ENCODE measurements at regions not wholly inside any gene's neighbourhood (a gene's known extent, or its start where the extent isn't known, plus 50 kb on each side); places are given as distances from the start of the nearest gene placed in this dataset.

- no peak for TF ChIP-seq POLR2AphosphoS5 (IDR thresholded peaks at IDR 0.05; ENCODE audit: low read depth, low read length)
- TF ChIP-seq TAF1 (IDR thresholded peaks at IDR 0.05; ENCODE audit: borderline replicate concordance, insufficient read depth, low read length), result no peak
- no peak for TF ChIP-seq FOXP2 (optimal IDR thresholded peaks at IDR 0.05; ENCODE audit: borderline replicate concordance, extremely low read depth, extremely low read length, insufficient read depth)
These were observed 56.1 kb downstream of the MRPL57 start for GRCh38 chr13:21232599-21232998.

DNA sequence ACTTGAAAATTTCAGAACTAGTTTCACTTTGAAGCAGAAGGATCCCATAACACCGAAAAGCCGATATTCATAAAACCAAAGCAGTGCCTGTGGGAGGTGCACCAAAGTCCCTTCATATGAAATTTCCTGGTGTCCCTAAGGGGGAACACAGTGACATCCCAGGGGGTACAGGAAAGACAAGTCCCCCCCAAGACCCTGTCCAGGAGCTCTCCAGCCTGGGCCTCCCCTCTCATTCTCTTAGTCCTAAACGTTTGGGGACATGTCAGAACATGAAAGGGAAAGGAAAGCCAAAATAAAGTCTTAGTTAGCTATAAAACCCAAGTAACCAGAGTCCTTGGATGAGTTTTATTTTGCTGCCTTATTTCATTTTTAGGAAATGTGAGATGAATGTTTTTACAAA lies 56.6 kb downstream of the MRPL57 start:
- TF ChIP-seq POLR2AphosphoS5 (IDR thresholded peaks at IDR 0.05; ENCODE audit: low read depth, low read length), result no peak
- no peak for TF ChIP-seq REST (IDR thresholded peaks at IDR 0.05; ENCODE audit: insufficient read depth in 1 of 2, low read depth in 2 of 2, low read length in 2 of 2)
- TF ChIP-seq TAF1 (IDR thresholded peaks at IDR 0.05; ENCODE audit: borderline replicate concordance, insufficient read depth, low read length), result no peak
- no peak for TF ChIP-seq SIN3A (IDR thresholded peaks at IDR 0.05; ENCODE audit: borderline replicate concordance, insufficient read depth, low read length)
- TF ChIP-seq FOXP2 (optimal IDR thresholded peaks at IDR 0.05; ENCODE audit: borderline replicate concordance, extremely low read depth, extremely low read length, insufficient read depth), result no peak

GRCh38 chr13:21234526-21234925 lies 58.1 kb downstream of the MRPL57 start:
- no peak for TF ChIP-seq TAF1 (IDR thresholded peaks at IDR 0.05; ENCODE audit: borderline replicate concordance, insufficient read depth, low read length)
- no peak for TF ChIP-seq FOXP2 (optimal IDR thresholded peaks at IDR 0.05; ENCODE audit: borderline replicate concordance, extremely low read depth, extremely low read length, insufficient read depth)
- no peak for TF ChIP-seq SIN3A (IDR thresholded peaks at IDR 0.05; ENCODE audit: borderline replicate concordance, insufficient read depth, low read length)
- TF ChIP-seq REST (IDR thresholded peaks at IDR 0.05; ENCODE audit: insufficient read depth in 1 of 2, low read depth in 2 of 2, low read length in 2 of 2), result no peak
- TF ChIP-seq POLR2AphosphoS5 (IDR thresholded peaks at IDR 0.05; ENCODE audit: low read depth, low read length), result no peak

DNA sequence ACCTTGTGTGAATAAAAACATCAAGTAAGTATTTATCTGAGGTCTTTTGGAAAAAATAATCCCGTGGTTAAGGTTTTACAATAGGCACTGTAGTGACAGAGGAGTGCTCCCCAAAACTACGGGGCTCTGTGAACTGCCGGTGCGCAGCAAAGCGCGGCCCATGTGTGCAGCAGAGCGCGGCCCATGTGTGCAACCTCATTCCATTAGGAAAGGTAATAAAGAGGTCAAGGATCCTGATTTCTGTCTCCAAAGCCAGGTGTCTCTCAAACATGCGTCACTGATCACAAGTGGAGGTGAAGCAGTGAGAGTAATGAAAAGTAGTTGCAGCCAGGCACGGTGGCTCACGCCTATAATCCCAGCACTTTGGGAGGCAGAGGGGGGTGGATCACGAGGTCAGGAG lies 58.7 kb downstream of the MRPL57 start:
- no peak for TF ChIP-seq SIN3A (IDR thresholded peaks at IDR 0.05; ENCODE audit: borderline replicate concordance, insufficient read depth, low read length)
- no peak for TF ChIP-seq TAF1 (IDR thresholded peaks at IDR 0.05; ENCODE audit: borderline replicate concordance, insufficient read depth, low read length)
- TF ChIP-seq FOXP2 (optimal IDR thresholded peaks at IDR 0.05; ENCODE audit: borderline replicate concordance, extremely low read depth, extremely low read length, insufficient read depth), result no peak
- TF ChIP-seq REST (IDR thresholded peaks at IDR 0.05; ENCODE audit: insufficient read depth in 1 of 2, low read depth in 2 of 2, low read length in 2 of 2), result no peak
- no peak for TF ChIP-seq POLR2AphosphoS5 (IDR thresholded peaks at IDR 0.05; ENCODE audit: low read depth, low read length)

GRCh38 chr13:21237081-21237480 lies 60.6 kb downstream of the MRPL57 start:
- TF ChIP-seq POLR2AphosphoS5 (IDR thresholded peaks at IDR 0.05; ENCODE audit: low read depth, low read length), result no peak
- no peak for TF ChIP-seq TAF1 (IDR thresholded peaks at IDR 0.05; ENCODE audit: borderline replicate concordance, insufficient read depth, low read length)
- TF ChIP-seq FOXP2 (optimal IDR thresholded peaks at IDR 0.05; ENCODE audit: borderline replicate concordance, extremely low read depth, extremely low read length, insufficient read depth), result no peak
- no peak for TF ChIP-seq SIN3A (IDR thresholded peaks at IDR 0.05; ENCODE audit: borderline replicate concordance, insufficient read depth, low read length)
- TF ChIP-seq REST (IDR thresholded peaks at IDR 0.05; ENCODE audit: insufficient read depth in 1 of 2, low read depth in 2 of 2, low read length in 2 of 2), result no peak
